Endodermal cell (in vitro differentiated cells): ENCODE measurements at regions not wholly inside any gene's neighbourhood (a gene's known extent, or its start where the extent isn't known, plus 50 kb on each side); places are given as distances from the start of the nearest gene placed in this dataset.

ENCODE experiments used
- DNase-seq: peaks from one replicate; pipeline ENCODE4 v3.0.0-alpha.2; 2017
- H3K27ac ChIP-seq: 2 replicates; pipeline ENCODE4 v1.5.1; 2013; ENCODE audit warnings: mild to moderate bottlenecking, low read depth, low read length, moderate library complexity
- H3K27me3 ChIP-seq: 2 replicates; pipeline ENCODE4 v1.6.1; 2013; ENCODE audit warnings: mild to moderate bottlenecking, low read length, moderate library complexity; ENCODE audit not compliant: insufficient read depth, control insufficient read depth, poor library complexity, severe bottlenecking
- H3K36me3 ChIP-seq: 2 replicates; pipeline ENCODE4 v1.7.0; 2013; ENCODE audit warnings: mild to moderate bottlenecking, low read length, moderate library complexity; ENCODE audit not compliant: control insufficient read depth, insufficient read depth
- H3K4me1 ChIP-seq: one replicate; pipeline ENCODE4 v1.7.0; 2013; ENCODE audit warnings: low read length; ENCODE audit not compliant: control insufficient read depth, insufficient read depth
- H3K4me3 ChIP-seq: 2 replicates; pipeline ENCODE4 v1.5.1; 2013; ENCODE audit warnings: mild to moderate bottlenecking, low read length, moderate library complexity
- H3K9ac ChIP-seq: 2 replicates; pipeline ENCODE4 v1.6.1; 2013; ENCODE audit warnings: mild to moderate bottlenecking, low read length, moderate library complexity; ENCODE audit not compliant: poor library complexity, severe bottlenecking; ENCODE audit errors: extremely low read depth
- H3K9me3 ChIP-seq: 2 replicates; pipeline ENCODE4 v1.6.1; 2013; ENCODE audit warnings: mild to moderate bottlenecking, low read length, moderate library complexity; ENCODE audit not compliant: control insufficient read depth
- H3K27ac Mint-ChIP-seq: 2 replicates; pipeline ENCODE4 v1.8.0; 2020; ENCODE audit warnings: mixed read lengths
- H3K27me3 Mint-ChIP-seq: 2 replicates; pipeline ENCODE4 v1.8.0; 2021; ENCODE audit warnings: mild to moderate bottlenecking, mixed read lengths; ENCODE audit not compliant: insufficient read depth
- H3K36me3 Mint-ChIP-seq: 2 replicates; pipeline ENCODE4 v1.8.0; 2020; ENCODE audit warnings: low read depth, mixed read lengths
- H3K4me1 Mint-ChIP-seq: 2 replicates; pipeline ENCODE4 v1.8.0; 2020; ENCODE audit warnings: mixed read lengths
- H3K4me3 Mint-ChIP-seq: 2 replicates; pipeline ENCODE4 v1.8.0; 2020; ENCODE audit warnings: mild to moderate bottlenecking, moderate library complexity, mixed read lengths
- H3K9me3 Mint-ChIP-seq: 2 replicates; pipeline ENCODE4 v1.8.0; 2020; ENCODE audit warnings: mild to moderate bottlenecking, mixed read lengths
- CTCF ChIP-seq: fragments of 200-600 bp; sonication (generic); conservative IDR thresholded peaks from 2 replicates; pipeline ENCODE4 v1.5.0; 2021; ENCODE audit warnings: antibody characterized with exemption, mild to moderate bottlenecking
- WGBS, 2 experiments: methylation state at CpG; one replicate each; pipeline versions ENCODE4 v1.1.5 to v1.1.7; 2013; ENCODE audit warnings: missing lambda C conversion rate in 2 of 2, mixed read lengths in 1 of 2; ENCODE audit not compliant: insufficient coverage in 1 of 2, insufficient read length in 1 of 2; 5-methylcytosine and 5-hydroxymethylcytosine counted together

- no peaks in the 10 kb centered on the region for H3K9me3 Mint-ChIP-seq
- H3K27ac Mint-ChIP-seq, result no peak overlapping the region
- H3K9me3 ChIP-seq, result no peaks in the 10 kb centered on the region
- no peaks in the 10 kb centered on the region for H3K36me3 ChIP-seq
- 89 to 94% methylated on average over 2 to 4 of the region's 4 CpGs for WGBS, 2 experiments
- H3K4me3 Mint-ChIP-seq, result no peak overlapping the region
- no peak overlapping the region for H3K4me3 ChIP-seq
- H3K27me3 Mint-ChIP-seq, result no peaks in the 10 kb centered on the region
- H3K4me1 ChIP-seq, result no peaks in the 10 kb centered on the region
- no peak overlapping the region for H3K9ac ChIP-seq
- no peak for DNase-seq
- no peaks in the 10 kb centered on the region for H3K27me3 ChIP-seq
- H3K4me1 Mint-ChIP-seq, result peaks cover 5% of the 10 kb centered on the region
- H3K36me3 Mint-ChIP-seq, result no peaks in the 10 kb centered on the region
- TF ChIP-seq CTCF, result no peak
- no peak overlapping the region for H3K27ac ChIP-seq
Observed at GRCh38 chr13:68254151-68254550, 1024.0 kb upstream of the PCDH9 start.

DNA sequence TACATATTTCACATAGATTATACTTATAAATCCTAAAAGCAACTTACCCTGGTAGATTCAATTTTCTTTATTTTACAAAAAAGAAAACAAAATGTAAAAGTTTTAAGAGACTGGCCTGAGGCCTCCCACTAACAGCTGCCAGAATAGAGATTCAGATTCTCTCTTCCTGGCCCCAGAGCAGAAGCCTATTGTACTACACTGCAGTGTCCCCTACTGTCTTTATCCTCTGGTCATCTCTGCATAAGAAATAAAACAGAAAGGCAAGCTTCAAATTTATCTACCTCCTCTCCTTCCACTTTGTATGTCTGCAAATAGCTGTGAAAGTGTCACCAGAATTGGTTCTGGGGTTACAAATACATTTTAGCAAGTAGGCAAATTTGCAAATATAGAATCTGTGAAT is 1004.1 kb upstream of the PCDH9 start:
- Histone ChIP-seq H3K9me3 (no peaks in the 10 kb centered on the region), H3K27ac (no peak overlapping the region), H3K27me3 (no peaks in the 10 kb centered on the region), H3K4me3 (no peak overlapping the region), H3K4me1 (no peaks in the 10 kb centered on the region), H3K9ac (no peak overlapping the region), H3K36me3 (no peaks in the 10 kb centered on the region)
- peak; percentile 14 for TF ChIP-seq CTCF
- no peaks in the 10 kb centered on the region for H3K4me1 Mint-ChIP-seq
- no peak for DNase-seq
- H3K36me3 Mint-ChIP-seq, result no peaks in the 10 kb centered on the region
- no peak overlapping the region for H3K27ac Mint-ChIP-seq
- H3K9me3 Mint-ChIP-seq, result no peaks in the 10 kb centered on the region
- H3K27me3 Mint-ChIP-seq, result no peaks in the 10 kb centered on the region
- no peak overlapping the region for H3K4me3 Mint-ChIP-seq

DNA sequence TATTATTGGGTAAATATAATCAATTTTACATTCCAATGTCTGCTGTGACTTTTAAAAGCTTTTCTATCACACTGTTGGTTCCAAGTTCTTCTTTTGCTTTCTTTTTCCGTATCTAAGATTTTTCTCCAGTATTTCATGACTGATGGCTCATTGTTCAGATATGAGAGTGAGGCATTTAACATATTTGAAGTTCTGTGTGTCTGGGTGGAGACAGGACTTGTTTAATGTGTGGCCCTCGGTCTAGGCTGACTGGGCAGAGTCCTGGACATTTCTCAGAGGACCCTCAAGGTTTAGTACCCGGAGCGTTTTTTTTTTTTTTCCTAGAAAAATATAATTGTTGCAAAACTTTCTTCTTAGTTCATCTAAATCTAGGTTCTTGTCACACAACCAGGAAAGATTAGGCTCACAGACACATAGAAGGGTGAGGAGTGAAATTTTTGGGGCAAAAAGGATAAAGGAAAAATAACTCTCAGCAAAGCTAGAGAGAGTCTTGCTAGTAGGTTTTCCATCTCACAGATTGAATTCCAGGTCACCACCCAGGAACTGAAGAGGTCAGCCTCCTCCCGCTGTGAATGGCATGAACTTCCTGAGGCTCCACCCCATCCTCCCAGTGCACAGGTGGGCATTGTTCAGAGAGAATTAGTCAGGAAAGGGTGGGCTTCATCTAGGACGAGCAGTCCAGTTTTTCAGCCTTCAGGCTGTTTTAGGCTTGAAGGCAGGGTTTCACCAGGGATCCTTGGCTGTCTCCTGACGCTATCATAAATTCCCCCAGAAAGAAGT is 1002.4 kb upstream of the PCDH9 start:
- 83 to 90% methylated on average over 2 to 7 of the region's 7 CpGs for WGBS, 2 experiments
- H3K4me1 ChIP-seq, result no peaks in the 10 kb centered on the region
- no peaks in the 10 kb centered on the region for H3K9me3 ChIP-seq
- no peaks in the 10 kb centered on the region for H3K27me3 ChIP-seq
- no peak overlapping the region for H3K4me3 ChIP-seq
- Mint-ChIP-seq H3K9me3 (no peaks in the 10 kb centered on the region), H3K4me1 (no peaks in the 10 kb centered on the region), H3K4me3 (no peak overlapping the region), H3K36me3 (no peaks in the 10 kb centered on the region), H3K27ac (no peak overlapping the region), H3K27me3 (no peaks in the 10 kb centered on the region)
- H3K27ac ChIP-seq, result no peak overlapping the region
- H3K9ac ChIP-seq, result no peak overlapping the region
- no peak for DNase-seq
- no peaks in the 10 kb centered on the region for H3K36me3 ChIP-seq
- no peak for TF ChIP-seq CTCF
